Peyer's patch (tissue), 4 donors: ENCODE measurements at regions not wholly inside any gene's neighbourhood (a gene's known extent, or its start where the extent isn't known, plus 50 kb on each side); places are given as distances from the start of the nearest gene placed in this dataset.

Experiments used
- CTCF ChIP-seq, 6 experiments: fragments of 450-650 bp in 4 of 6; fragments of 200-600 bp in 2 of 6; sonication (generic) in 1 of 6; IDR thresholded peaks; one replicate each; pipeline ENCODE4 v1.5.1; 2017 to 2019; ENCODE audit warnings: antibody characterized with exemption in 6 of 6, mild to moderate bottlenecking in 3 of 6, moderate library complexity in 1 of 6
- POLR2A ChIP-seq, 2 donors: fragments of 450-650 bp; IDR thresholded peaks; one replicate each; pipeline ENCODE4 v1.5.1; 2017; ENCODE audit warnings: antibody characterized with exemption in 2 of 2, mild to moderate bottlenecking in 2 of 2, moderate library complexity in 2 of 2

- TF ChIP-seq CTCF (IDR thresholded peaks at IDR 0.05) (no peak), POLR2A (IDR thresholded peaks at IDR 0.05) (no peak)
Observed at GRCh38 chr11:71364176-71364671, 84.0 kb downstream of the DHCR7 start.
